Endothelial cell (in vitro differentiated cells): ENCODE measurements at regions not wholly inside any gene's neighbourhood (a gene's known extent, or its start where the extent isn't known, plus 50 kb on each side); places are given as distances from the start of the nearest gene placed in this dataset.

Source experiments
- DNase-seq: peaks from one replicate; pipeline ENCODE4 v3.0.0; 2021; ENCODE audit warnings: low spot score
- H3K27ac Mint-ChIP-seq: one replicate; pipeline ENCODE4 v1.8.0; 2021; ENCODE audit warnings: mixed read lengths, inconsistent platforms; ENCODE audit not compliant: unreplicated experiment
- H3K27me3 Mint-ChIP-seq: one replicate; pipeline ENCODE4 v1.8.0; 2021; ENCODE audit warnings: mild to moderate bottlenecking, moderate library complexity, mixed read lengths, inconsistent platforms; ENCODE audit not compliant: unreplicated experiment
- H3K36me3 Mint-ChIP-seq: one replicate; pipeline ENCODE4 v1.8.0; 2021; ENCODE audit warnings: mild to moderate bottlenecking, low read depth, mixed read lengths, inconsistent platforms; ENCODE audit not compliant: unreplicated experiment
- H3K4me1 Mint-ChIP-seq: one replicate; pipeline ENCODE4 v1.8.0; 2021; ENCODE audit warnings: mild to moderate bottlenecking, mixed read lengths, inconsistent platforms; ENCODE audit not compliant: unreplicated experiment
- H3K4me3 Mint-ChIP-seq: one replicate; pipeline ENCODE4 v1.8.0; 2021; ENCODE audit warnings: mild to moderate bottlenecking, mixed read lengths, inconsistent platforms; ENCODE audit not compliant: unreplicated experiment
- H3K9me3 Mint-ChIP-seq: one replicate; pipeline ENCODE4 v1.8.0; 2021; ENCODE audit warnings: mixed read lengths, inconsistent platforms; ENCODE audit not compliant: unreplicated experiment
- CTCF ChIP-seq: fragments of 200-600 bp; sonication (generic); IDR thresholded peaks from one replicate; pipeline ENCODE4 v1.5.0; 2021; ENCODE audit warnings: antibody characterized with exemption; ENCODE audit not compliant: unreplicated experiment

GRCh38 chr1:79207331-79207730 is 200.8 kb upstream of the ADGRL4 start:
- Mint-ChIP-seq H3K27ac (no peak overlapping the region), H3K36me3 (no peaks in the 10 kb centered on the region), H3K4me1 (peaks cover 2% of the 10 kb centered on the region), H3K9me3 (no peaks in the 10 kb centered on the region), H3K4me3 (no peak overlapping the region), H3K27me3 (no peaks in the 10 kb centered on the region)
- no peak for TF ChIP-seq CTCF
- DNase-seq, result no peak

- H3K9me3 Mint-ChIP-seq, result no peaks in the 10 kb centered on the region
- H3K27me3 Mint-ChIP-seq, result no peaks in the 10 kb centered on the region
- no peak overlapping the region for H3K4me3 Mint-ChIP-seq
- DNase-seq, result no peak
- no peak for TF ChIP-seq CTCF
- H3K36me3 Mint-ChIP-seq, result no peaks in the 10 kb centered on the region
- peaks cover 2% of the 10 kb centered on the region for H3K4me1 Mint-ChIP-seq
- no peak overlapping the region for H3K27ac Mint-ChIP-seq
Measured at GRCh38 chr1:79204779-79205479, 198.4 kb upstream of the ADGRL4 start.

GRCh38 chr1:79198832-79199231 is 192.3 kb upstream of the ADGRL4 start:
- no peak for TF ChIP-seq CTCF
- Mint-ChIP-seq H3K4me1 (peaks cover 2% of the 10 kb centered on the region), H3K4me3 (no peak overlapping the region), H3K36me3 (no peaks in the 10 kb centered on the region), H3K9me3 (no peaks in the 10 kb centered on the region), H3K27me3 (no peaks in the 10 kb centered on the region), H3K27ac (no peak overlapping the region)
- DNase-seq, result no peak

DNA sequence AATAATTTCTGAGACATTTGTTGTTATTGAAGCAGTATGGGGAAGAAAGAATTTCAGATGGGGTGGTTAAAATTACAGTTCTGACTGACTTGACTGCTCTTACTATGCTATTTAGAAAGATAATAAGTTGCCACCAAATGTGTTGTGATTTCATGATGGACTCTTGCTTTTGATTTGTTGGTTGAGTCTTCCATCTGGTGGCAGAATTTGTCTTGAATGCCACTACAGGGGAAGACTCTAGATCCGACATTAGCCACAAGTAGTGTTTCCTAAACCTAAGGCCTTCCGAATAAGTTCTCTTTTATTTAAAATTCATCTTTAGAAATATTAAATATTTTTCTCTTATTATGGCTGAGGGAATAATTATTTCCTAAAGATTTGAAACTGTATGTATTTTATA is 190.9 kb upstream of the ADGRL4 start:
- peak; percentile 26 for DNase-seq
- peaks cover 9% of the 10 kb centered on the region for H3K4me1 Mint-ChIP-seq
- H3K36me3 Mint-ChIP-seq, result no peaks in the 10 kb centered on the region
- no peak overlapping the region for H3K4me3 Mint-ChIP-seq
- no peaks in the 10 kb centered on the region for H3K9me3 Mint-ChIP-seq
- H3K27me3 Mint-ChIP-seq, result no peaks in the 10 kb centered on the region
- no peak overlapping the region for H3K27ac Mint-ChIP-seq
- peak; percentile 29 for TF ChIP-seq CTCF

GRCh38 chr1:79196211-79196610 is 189.7 kb upstream of the ADGRL4 start:
- Mint-ChIP-seq H3K27me3 (no peaks in the 10 kb centered on the region), H3K9me3 (no peaks in the 10 kb centered on the region)

More at GRCh38 chr1:79196211-79196610, 189.7 kb upstream of the ADGRL4 start:
- Mint-ChIP-seq H3K27ac (no peak overlapping the region), H3K36me3 (no peaks in the 10 kb centered on the region), H3K4me1 (peaks cover 9% of the 10 kb centered on the region), H3K4me3 (no peak overlapping the region)
- no peak for DNase-seq
- TF ChIP-seq CTCF, result no peak
